Activated naive CD4-positive, alpha-beta T cell treated with anti-CD3 and anti-CD28 coated beads, Interleukin-2, amount 10 ng/mL, durations not matched to agents 7 days and 5 days (primary cell): ENCODE measurements at regions not wholly inside any gene's neighbourhood (a gene's known extent, or its start where the extent isn't known, plus 50 kb on each side); places are given as distances from the start of the nearest gene placed in this dataset.

Experiments used
- CTCF ChIA-PET: fragments of 350-600 bp; sonication (Branson Sonifier 250); formaldehyde crosslinking; loops from one replicate; lab custom pipeline; 2021; ENCODE audit warnings: antibody characterized with exemption; lab: Charles Lee
- DNase-seq: peaks from one replicate; pipeline ENCODE4 v3.0.0-alpha.2; 2020
- H3K27ac Mint-ChIP-seq: one replicate; pipeline ENCODE4 v1.8.0; 2021; ENCODE audit warnings: mild to moderate bottlenecking, moderate library complexity, mixed read lengths
- H3K27me3 Mint-ChIP-seq: one replicate; pipeline ENCODE4 v1.8.0; 2021; ENCODE audit warnings: mild to moderate bottlenecking, mixed read lengths
- H3K36me3 Mint-ChIP-seq: one replicate; pipeline ENCODE4 v1.8.0; 2021; ENCODE audit warnings: mixed read lengths
- H3K4me1 Mint-ChIP-seq: one replicate; pipeline ENCODE4 v1.8.0; 2021; ENCODE audit warnings: mixed read lengths
- H3K4me3 Mint-ChIP-seq: one replicate; pipeline ENCODE4 v1.8.0; 2021; ENCODE audit warnings: mild to moderate bottlenecking, moderate library complexity, mixed read lengths
- H3K9me3 Mint-ChIP-seq: one replicate; pipeline ENCODE4 v1.8.0; 2021; ENCODE audit warnings: mixed read lengths

DNA sequence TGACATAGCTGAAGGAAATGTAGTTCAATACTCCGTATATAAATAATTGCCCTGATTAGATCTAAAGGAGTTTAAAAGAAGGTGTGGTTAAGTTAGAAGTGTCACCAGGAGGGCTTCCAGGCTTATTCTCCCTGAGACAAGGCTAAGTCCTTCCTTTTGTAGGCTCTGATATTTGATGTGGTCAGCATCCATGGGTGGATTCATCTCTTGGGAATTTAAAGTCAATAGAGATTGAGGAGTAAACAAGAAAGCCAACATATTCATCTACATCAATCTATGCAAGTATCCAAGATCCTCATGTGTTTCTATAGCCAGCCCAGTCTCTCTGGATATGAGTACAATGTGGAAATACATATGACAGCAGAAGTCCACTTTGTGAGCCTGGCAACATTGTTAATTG, 76.8 kb downstream of the KCTD12 start:
- H3K27me3 Mint-ChIP-seq: peaks cover 19% of the 10 kb centered on the region
- no peak for DNase-seq
- no peak overlapping the region for H3K4me3 Mint-ChIP-seq
- no peaks in the 10 kb centered on the region for H3K36me3 Mint-ChIP-seq
- no peaks in the 10 kb centered on the region for H3K4me1 Mint-ChIP-seq
- CTCF ChIA-PET: no interaction called here
- no peak overlapping the region for H3K27ac Mint-ChIP-seq
- H3K9me3 Mint-ChIP-seq: peaks cover 6% of the 10 kb centered on the region

DNA sequence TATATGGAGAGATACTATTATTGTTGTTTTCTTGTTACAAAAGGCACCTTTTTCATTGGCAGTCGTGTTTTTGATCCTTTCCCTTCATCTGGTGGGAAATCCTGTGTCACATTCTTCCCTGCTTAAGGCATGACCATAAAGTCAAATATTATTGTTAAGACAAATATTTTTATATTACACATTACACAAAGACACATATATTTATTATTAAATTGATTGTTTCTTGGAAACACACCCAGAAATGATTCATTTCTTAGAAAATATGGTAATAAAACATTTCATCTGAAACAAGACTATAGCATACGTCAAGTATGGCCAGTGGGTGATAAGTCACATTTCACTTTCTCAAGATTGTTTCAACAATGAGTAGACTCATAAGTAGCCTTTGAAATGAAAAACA, 77.3 kb downstream of the KCTD12 start:
- peaks cover 18% of the 10 kb centered on the region for H3K27me3 Mint-ChIP-seq
- CTCF ChIA-PET: no interaction called here
- H3K9me3 Mint-ChIP-seq: peaks cover 6% of the 10 kb centered on the region
- no peak overlapping the region for H3K4me3 Mint-ChIP-seq
- H3K4me1 Mint-ChIP-seq: no peaks in the 10 kb centered on the region
- no peak overlapping the region for H3K27ac Mint-ChIP-seq
- no peak for DNase-seq
- H3K36me3 Mint-ChIP-seq: no peaks in the 10 kb centered on the region

DNA sequence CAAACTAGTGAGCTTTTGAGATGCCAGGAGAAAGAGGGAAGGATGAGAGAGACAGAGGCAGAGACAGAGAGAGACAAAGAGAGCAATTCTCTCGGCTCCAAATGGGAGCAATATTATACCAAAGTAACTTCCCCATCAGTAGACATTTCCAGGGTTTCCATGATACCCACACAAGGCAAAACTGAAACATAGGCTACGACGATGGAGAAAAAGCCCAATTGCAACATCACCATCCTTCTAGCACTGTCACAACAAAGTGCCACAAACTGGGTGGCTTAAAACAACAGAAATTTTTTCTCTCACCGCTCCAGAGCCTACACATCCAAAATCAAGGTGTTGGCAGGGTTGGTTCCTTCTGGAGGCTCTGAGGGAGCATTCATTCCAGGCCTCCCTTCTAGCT, 81.4 kb downstream of the KCTD12 start:
- CTCF ChIA-PET: no interaction called here
- no peaks in the 10 kb centered on the region for H3K27me3 Mint-ChIP-seq
- H3K4me1 Mint-ChIP-seq: no peaks in the 10 kb centered on the region
- H3K36me3 Mint-ChIP-seq: no peaks in the 10 kb centered on the region
- peaks cover 1% of the 10 kb centered on the region for H3K9me3 Mint-ChIP-seq
- no peak for DNase-seq
- no peak overlapping the region for H3K4me3 Mint-ChIP-seq
- no peak overlapping the region for H3K27ac Mint-ChIP-seq

DNA sequence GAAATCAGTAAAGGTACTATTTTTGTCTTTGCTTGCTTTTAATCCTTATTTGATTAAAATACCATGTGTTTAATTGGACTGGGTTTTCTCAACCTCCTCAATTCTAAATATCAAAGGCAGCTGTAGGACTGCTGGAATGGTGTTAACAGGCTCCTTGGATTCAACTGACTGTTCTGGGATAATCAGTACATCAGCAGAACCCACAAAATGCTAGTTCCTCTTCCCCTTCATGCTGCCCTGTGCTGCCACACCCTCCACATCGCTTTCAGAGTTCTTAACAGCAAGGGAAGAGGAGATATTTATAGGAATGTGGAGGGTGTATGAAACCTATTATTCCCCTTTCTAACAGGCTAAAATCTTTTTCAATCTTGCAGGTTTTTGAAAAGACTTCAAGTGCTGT, 82.4 kb downstream of the KCTD12 start:
- H3K27me3 Mint-ChIP-seq: no peaks in the 10 kb centered on the region
- H3K9me3 Mint-ChIP-seq: no peaks in the 10 kb centered on the region
- DNase-seq: no peak
- CTCF ChIA-PET: interaction anchor here (0.6 kb wide), 1 partner anchor 19 kb away, joined by 3 read pairs; no protein-coding TSS in a partner anchor
- no peak overlapping the region for H3K4me3 Mint-ChIP-seq
- no peaks in the 10 kb centered on the region for H3K4me1 Mint-ChIP-seq
- no peaks in the 10 kb centered on the region for H3K36me3 Mint-ChIP-seq
- H3K27ac Mint-ChIP-seq: no peak overlapping the region

DNA sequence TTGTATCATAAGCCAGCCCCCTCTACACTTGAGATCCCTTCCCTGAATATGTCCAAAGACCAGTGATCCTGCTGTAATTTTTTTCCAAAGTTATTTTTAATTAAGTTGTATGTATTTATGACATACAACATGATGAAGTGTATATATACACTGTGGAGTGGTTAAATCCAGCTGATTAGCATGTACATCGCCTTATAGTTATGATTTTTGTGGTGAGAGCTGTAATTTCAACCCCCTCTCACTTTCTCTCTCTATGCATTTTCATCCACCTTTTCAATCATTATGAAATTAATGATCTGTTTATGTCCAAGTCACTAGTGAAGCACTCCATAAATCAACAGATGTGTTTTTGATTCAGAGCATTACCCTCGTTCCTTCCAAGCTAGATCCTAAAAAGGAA, 85.3 kb downstream of the KCTD12 start:
- Mint-ChIP-seq H3K4me3 (no peak overlapping the region), H3K27ac (no peak overlapping the region), H3K27me3 (no peaks in the 10 kb centered on the region), H3K4me1 (no peaks in the 10 kb centered on the region), H3K9me3 (no peaks in the 10 kb centered on the region), H3K36me3 (no peaks in the 10 kb centered on the region)
- CTCF ChIA-PET: no interaction called here
- no peak for DNase-seq

DNA sequence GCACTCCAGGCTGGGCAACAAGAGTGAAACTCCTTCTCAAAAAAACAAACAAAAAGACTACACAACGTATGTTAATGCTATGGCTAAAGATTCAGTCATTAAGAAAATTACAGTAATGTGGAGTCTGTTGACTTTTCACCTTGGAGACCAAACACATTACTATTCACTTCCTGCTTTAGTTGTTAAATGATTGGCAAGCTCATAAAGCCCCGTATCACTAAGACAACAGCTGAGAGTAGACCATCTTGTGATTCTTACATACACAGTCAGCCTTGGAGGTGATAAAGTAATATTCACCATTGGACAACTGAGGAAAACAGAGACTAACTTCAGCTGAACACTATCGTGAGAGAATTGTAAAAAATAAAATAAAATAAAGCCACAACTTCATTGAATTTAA, 86.5 kb downstream of the KCTD12 start:
- Mint-ChIP-seq H3K27me3 (no peaks in the 10 kb centered on the region), H3K9me3 (no peaks in the 10 kb centered on the region), H3K36me3 (no peaks in the 10 kb centered on the region), H3K27ac (no peak overlapping the region), H3K4me1 (no peaks in the 10 kb centered on the region), H3K4me3 (no peak overlapping the region)
- CTCF ChIA-PET: no interaction called here
- no peak for DNase-seq

DNA sequence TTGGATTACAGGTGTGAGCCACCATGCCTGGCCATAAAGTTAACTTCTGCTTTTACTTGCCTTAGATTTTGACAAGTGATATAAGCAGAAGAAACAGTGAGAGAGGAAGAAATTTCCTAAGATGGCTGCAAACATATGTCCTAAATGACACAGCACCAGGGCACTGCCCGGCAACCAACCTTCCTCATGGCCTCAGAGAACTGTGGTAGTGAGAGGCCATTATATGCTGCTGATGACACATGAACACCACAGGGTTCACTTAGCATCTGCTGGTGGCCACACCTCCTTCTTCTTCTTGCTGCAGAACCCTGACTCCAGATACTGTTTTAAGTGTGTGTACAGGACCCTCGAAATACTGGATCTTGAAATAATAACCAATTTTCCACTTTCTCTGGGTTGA, 88.2 kb downstream of the KCTD12 start:
- H3K4me3 Mint-ChIP-seq: no peak overlapping the region
- CTCF ChIA-PET: no interaction called here
- H3K4me1 Mint-ChIP-seq: no peaks in the 10 kb centered on the region
- H3K9me3 Mint-ChIP-seq: no peaks in the 10 kb centered on the region
- no peak overlapping the region for H3K27ac Mint-ChIP-seq
- H3K36me3 Mint-ChIP-seq: no peaks in the 10 kb centered on the region
- DNase-seq: no peak
- H3K27me3 Mint-ChIP-seq: no peaks in the 10 kb centered on the region

DNA sequence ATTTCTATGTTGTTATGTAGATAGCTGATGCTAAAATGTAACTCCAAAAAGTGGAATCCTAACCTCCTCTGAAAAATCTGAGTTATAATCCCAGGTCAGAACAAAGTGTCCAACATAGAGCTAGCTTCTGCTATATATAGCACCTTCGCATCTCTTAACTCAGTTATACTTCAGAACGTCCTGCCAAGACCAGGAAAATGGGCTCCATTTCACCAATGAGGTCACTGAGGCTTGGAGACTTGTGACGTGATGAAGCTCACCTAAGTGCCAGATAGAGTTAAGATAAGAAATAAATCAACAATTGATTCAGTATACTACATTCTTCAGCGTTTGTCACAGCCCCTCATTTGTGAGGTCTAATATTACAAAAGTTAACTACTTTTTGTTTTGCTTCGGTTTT, 88.8 kb downstream of the KCTD12 start:
- Mint-ChIP-seq H3K4me3 (no peak overlapping the region), H3K27ac (no peak overlapping the region), H3K36me3 (no peaks in the 10 kb centered on the region), H3K9me3 (no peaks in the 10 kb centered on the region), H3K4me1 (no peaks in the 10 kb centered on the region), H3K27me3 (no peaks in the 10 kb centered on the region)
- CTCF ChIA-PET: no interaction called here
- DNase-seq: no peak

DNA sequence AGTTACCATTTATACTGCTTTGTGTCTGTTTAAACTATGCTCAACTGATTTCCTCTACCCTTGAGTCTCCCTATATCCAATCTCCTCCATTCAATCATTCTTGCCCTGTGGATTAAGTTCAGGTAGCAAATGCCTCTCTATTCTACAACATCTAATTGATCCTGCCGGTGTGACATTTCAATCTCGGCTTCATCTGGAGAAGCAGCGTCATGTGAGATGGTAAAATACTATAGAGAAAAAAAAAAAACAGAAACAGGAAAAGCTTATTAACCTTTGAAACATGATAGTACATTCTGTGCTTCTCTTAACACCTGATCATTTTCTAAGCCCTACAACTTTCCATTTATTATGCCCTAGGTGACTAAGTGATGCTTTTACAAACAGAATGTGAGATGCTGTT, 89.4 kb downstream of the KCTD12 start:
- H3K36me3 Mint-ChIP-seq: no peaks in the 10 kb centered on the region
- H3K27ac Mint-ChIP-seq: no peak overlapping the region
- no peak for DNase-seq
- CTCF ChIA-PET: no interaction called here
- no peak overlapping the region for H3K4me3 Mint-ChIP-seq
- no peaks in the 10 kb centered on the region for H3K9me3 Mint-ChIP-seq
- H3K4me1 Mint-ChIP-seq: no peaks in the 10 kb centered on the region
- H3K27me3 Mint-ChIP-seq: no peaks in the 10 kb centered on the region

DNA sequence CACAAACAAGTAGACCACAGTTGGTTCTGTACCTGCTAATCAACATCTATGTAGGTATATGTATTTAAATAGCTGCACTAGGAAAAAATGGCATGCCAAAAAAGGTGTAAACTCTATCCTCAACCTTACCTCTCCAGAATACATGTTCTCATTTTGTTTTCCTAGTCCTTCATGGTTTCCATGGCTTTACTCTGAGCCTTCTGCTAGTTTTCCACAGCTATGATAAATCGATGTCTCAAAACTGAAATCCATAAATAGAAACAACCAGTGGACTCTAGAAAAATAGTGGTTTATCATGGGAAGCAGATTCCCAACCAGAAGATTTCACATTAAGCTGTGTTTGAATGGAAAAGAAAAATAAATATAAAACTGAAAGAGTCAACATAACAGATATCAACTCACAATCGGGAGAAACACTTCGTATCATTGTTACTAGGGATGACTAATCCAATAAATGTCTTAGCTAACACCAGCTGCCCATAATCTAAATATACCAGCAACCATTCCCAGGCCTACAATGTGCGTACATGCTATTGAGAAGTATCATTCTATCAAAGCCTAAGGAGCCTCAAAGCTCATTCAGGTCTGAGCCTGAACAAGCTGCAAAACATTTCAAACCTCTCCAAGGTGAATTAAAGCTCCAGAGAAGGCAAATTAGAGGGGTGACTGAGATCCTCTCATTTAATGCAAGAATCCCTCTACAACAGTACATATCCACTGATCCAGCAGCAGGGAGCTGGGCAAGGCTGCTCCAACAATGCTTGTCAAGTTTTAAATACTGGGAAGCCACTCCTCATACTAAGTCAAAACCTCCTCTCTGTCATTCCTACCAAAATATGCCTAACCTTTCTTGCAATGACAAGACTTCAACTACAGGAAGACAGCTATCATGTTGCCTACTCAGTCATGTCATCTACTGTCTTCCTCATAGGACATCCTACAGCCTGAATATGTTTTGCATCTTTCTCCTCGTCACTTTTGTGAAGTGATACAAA, 90.2 kb downstream of the KCTD12 start:
- DNase-seq: no peak
- Mint-ChIP-seq H3K9me3 (no peaks in the 10 kb centered on the region), H3K27ac (no peak overlapping the region), H3K36me3 (no peaks in the 10 kb centered on the region), H3K4me1 (no peaks in the 10 kb centered on the region), H3K4me3 (no peak overlapping the region), H3K27me3 (no peaks in the 10 kb centered on the region)
- CTCF ChIA-PET: interaction anchor here (0.6 kb wide), 2 partner anchors 13 to 106 kb away, joined by 3 read pairs; no protein-coding TSS in a partner anchor

DNA sequence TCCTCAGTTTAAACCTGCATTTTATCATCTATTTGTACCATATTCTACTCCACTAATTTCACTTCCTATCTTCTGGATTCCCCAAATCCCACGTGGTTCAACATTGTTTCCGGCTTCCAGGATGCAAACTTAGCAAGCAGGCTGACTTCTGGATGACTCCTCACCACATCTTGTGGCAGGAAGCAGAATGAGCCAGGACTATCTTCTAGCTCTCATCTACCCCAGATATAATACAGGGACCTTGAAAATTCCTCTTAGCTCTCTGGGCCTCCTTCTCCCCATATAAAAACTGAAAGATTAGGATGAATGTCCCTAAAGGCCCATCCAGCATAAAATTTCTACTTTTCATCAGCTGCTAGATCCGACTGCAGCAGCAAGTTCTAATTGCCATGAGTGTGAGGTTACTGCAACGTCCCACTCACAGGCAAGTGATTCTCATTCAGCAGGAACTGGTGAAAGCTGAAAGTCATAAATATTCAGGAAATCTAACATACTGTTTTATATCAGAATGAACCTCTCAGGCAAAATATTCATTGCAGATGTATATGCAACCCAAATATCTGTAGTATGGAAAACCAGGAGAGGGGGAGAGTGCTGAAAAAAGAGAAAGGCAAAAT, 93.4 kb downstream of the KCTD12 start:
- H3K36me3 Mint-ChIP-seq: no peaks in the 10 kb centered on the region
- H3K4me3 Mint-ChIP-seq: no peak overlapping the region
- no peak for DNase-seq
- CTCF ChIA-PET: no interaction called here
- H3K9me3 Mint-ChIP-seq: no peaks in the 10 kb centered on the region
- no peaks in the 10 kb centered on the region for H3K4me1 Mint-ChIP-seq
- H3K27me3 Mint-ChIP-seq: no peaks in the 10 kb centered on the region
- H3K27ac Mint-ChIP-seq: no peak overlapping the region

DNA sequence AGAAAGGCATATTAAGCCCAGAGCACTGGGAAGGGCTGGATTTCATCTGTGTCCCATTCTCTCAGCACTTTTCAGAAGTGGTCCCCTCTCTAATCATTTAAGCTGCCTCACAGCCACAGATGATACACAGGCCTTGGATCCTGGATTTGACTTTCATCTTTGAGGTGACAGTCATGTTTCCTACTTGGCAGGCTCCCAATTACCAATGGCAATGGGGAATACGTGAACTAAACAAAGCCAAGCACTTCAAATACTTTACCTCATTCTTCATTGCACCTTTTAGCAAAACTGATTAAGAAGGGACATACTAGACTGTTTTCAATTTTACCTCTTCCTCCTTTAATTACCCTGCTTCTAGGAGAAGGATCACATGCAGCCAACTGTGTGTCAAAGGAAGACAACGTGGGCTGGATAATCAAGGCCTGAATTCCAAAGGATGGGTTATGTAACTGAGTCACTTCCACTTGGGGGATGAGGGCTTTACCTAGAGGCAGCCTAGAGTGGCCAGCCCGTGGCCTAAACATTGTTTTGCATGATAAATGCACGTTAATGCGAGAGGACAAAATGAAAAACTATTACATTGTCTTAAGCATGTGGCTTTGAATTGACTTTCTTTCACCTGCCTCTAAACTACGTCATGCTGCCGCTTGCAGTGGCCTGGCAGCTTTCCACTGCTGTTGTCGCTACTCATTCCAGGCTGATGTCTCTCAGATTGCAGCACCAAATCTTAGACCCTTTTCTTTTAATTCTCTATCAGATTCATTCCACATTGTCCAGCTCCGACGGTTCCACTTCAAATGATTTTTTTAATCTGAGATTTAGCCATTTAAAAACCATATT, 95.0 kb downstream of the KCTD12 start:
- Mint-ChIP-seq H3K27me3 (no peaks in the 10 kb centered on the region), H3K36me3 (no peaks in the 10 kb centered on the region), H3K27ac (no peak overlapping the region), H3K4me1 (no peaks in the 10 kb centered on the region), H3K9me3 (no peaks in the 10 kb centered on the region), H3K4me3 (no peak overlapping the region)
- DNase-seq: no peak
- CTCF ChIA-PET: no interaction called here

DNA sequence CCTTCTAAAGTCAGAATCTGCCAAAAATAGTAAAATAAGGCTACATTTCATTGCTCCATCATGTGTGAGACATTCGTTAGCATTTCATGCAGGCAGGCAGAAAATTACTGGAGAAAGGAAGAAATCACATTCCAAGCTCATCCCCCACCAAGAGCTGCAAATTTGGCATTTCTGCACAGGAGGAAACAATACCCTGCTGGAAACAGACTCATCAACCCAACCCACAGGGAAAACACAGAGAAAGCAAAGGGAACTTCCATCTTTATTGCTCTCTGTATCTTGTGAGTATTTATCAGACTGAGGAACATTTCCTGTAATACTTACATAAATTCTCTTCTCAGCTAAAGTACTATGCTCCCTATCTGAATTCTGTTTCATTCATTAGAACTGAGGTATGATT, 95.7 kb downstream of the KCTD12 start:
- Mint-ChIP-seq H3K27me3 (no peaks in the 10 kb centered on the region), H3K4me1 (no peaks in the 10 kb centered on the region), H3K27ac (no peak overlapping the region), H3K36me3 (no peaks in the 10 kb centered on the region), H3K4me3 (no peak overlapping the region), H3K9me3 (no peaks in the 10 kb centered on the region)
- no peak for DNase-seq
- CTCF ChIA-PET: no interaction called here

DNA sequence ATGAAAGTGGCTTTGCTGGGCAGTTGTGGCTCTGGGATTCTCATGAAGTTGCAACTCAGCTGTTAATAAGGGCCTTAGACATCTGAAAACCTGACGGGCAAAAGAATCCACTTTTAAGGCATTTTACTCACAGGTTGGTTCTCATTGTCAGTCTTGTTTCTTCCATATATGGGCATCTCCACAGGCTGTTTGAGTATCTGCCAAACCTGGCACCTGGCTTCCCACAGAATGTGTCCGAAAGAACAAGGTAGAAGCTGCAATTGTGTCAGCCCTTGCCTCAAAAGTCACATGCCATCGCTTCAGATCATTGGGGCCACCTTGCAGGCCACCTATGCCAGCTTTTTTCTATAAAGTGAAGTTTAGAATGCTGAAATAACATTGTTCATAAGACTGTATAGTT, 102.4 kb downstream of the KCTD12 start:
- no peak overlapping the region for H3K27ac Mint-ChIP-seq
- H3K4me3 Mint-ChIP-seq: no peak overlapping the region
- H3K27me3 Mint-ChIP-seq: no peaks in the 10 kb centered on the region
- no peaks in the 10 kb centered on the region for H3K4me1 Mint-ChIP-seq
- no peak for DNase-seq
- H3K36me3 Mint-ChIP-seq: no peaks in the 10 kb centered on the region
- CTCF ChIA-PET: no interaction called here
- H3K9me3 Mint-ChIP-seq: no peaks in the 10 kb centered on the region
